H1 (cell line): ENCODE measurements at regions not wholly inside any gene's neighbourhood (a gene's known extent, or its start where the extent isn't known, plus 50 kb on each side); places are given as distances from the start of the nearest gene placed in this dataset.

Source experiments
- CTCF ChIA-PET: fragments of 300-600 bp; sonication (Branson Sonifier 250); formaldehyde crosslinking; loops from one replicate; lab custom pipeline; 2021; ENCODE audit not compliant: partially characterized antibody; lab: Charles Lee
- POLR2A ChIA-PET: fragments of 300-600 bp; sonication (Branson Sonifier 250); formaldehyde crosslinking; loops from one replicate; lab custom pipeline; 2021; ENCODE audit warnings: inconsistent platforms; ENCODE audit not compliant: partially characterized antibody; lab: Charles Lee
- DNase-seq, 2 experiments: peaks; one replicate each; pipeline versions ENCODE4 v3.0.0 to v3.0.0-alpha.2; 2010 to 2022; ENCODE audit warnings: low spot score in 2 of 2, low read depth in 1 of 2, mixed read lengths in 1 of 2
- FAIRE-seq: peaks from 2 replicates; lab custom pipeline; 2011; peaks lifted over from hg19 to GRCh38; lab: Jason Lieb, UNC
- H2AFZ ChIP-seq: 2 replicates; pipeline ENCODE4 v1.8.1; 2012; ENCODE audit warnings: low read length, inconsistent platforms
- H2AK5ac ChIP-seq: 2 replicates; pipeline ENCODE4 v1.6.1; 2013; ENCODE audit warnings: low read depth, low read length
- H2BK120ac ChIP-seq: replicated peaks from 2 replicates; pipeline ENCODE3; 2013; ENCODE audit warnings: low read depth, low read length, inconsistent platforms
- H2BK12ac ChIP-seq: 2 replicates; pipeline ENCODE4 v1.6.1; 2013; ENCODE audit warnings: low read depth, low read length
- H2BK15ac ChIP-seq: 2 replicates; pipeline ENCODE4 v1.6.1; 2013; ENCODE audit warnings: low read length
- H2BK20ac ChIP-seq: 2 replicates; pipeline ENCODE4 v1.6.1; 2013; ENCODE audit warnings: low read length
- H2BK5ac ChIP-seq: 2 replicates; pipeline ENCODE4 v1.6.1; 2013; ENCODE audit warnings: low read depth, low read length
- H3K14ac ChIP-seq: 2 replicates; pipeline ENCODE4 v1.6.1; 2013; ENCODE audit warnings: inconsistent platforms; ENCODE audit not compliant: insufficient read length
- H3K18ac ChIP-seq: 2 replicates; pipeline ENCODE4 v1.6.1; 2013; ENCODE audit warnings: low read length; ENCODE audit errors: extremely low read depth
- H3K23ac ChIP-seq: 2 replicates; pipeline ENCODE4 v1.6.1; 2013; ENCODE audit warnings: inconsistent platforms; ENCODE audit not compliant: insufficient read length
- H3K23me2 ChIP-seq: 2 replicates; pipeline ENCODE4 v1.6.1; 2013; ENCODE audit warnings: low read depth, low read length
- H3K27ac ChIP-seq: 2 replicates; pipeline ENCODE4 v1.6.1; 2011; ENCODE audit warnings: low read depth, low read length, inconsistent platforms
- H3K27me3 ChIP-seq, 4 experiments: replicated peaks in 1 of 4; 1 replicate in 1 of 4; 2 replicates in 3 of 4; pipeline versions ENCODE4 v1.6.1 to v1.8.1; 2011 to 2013; ENCODE audit warnings: low read length in 3 of 4, mild to moderate bottlenecking in 3 of 4, inconsistent platforms in 2 of 4, mixed read lengths in 2 of 4, moderate library complexity in 1 of 4; ENCODE audit not compliant: control insufficient read depth in 3 of 4, insufficient read depth in 3 of 4; ENCODE audit errors: extremely low read depth in 1 of 4
- H3K36me3 ChIP-seq, 4 experiments: 2 replicates each; pipeline versions ENCODE4 v1.6.1 to v1.8.1; 2011 to 2013; ENCODE audit warnings: mild to moderate bottlenecking in 4 of 4, low read length in 3 of 4, moderate library complexity in 2 of 4, control low read depth in 1 of 4, inconsistent platforms in 1 of 4; ENCODE audit not compliant: insufficient read depth in 4 of 4, control insufficient read depth in 2 of 4
- H3K4ac ChIP-seq: replicated peaks from 2 replicates; pipeline ENCODE3; 2013; ENCODE audit warnings: low read length, low read depth, mixed read lengths, inconsistent platforms; ENCODE audit not compliant: insufficient read length
- H3K4me1 ChIP-seq, 4 experiments: replicated peaks in 1 of 4; 1 replicate in 1 of 4; 2 replicates in 3 of 4; pipeline versions ENCODE4 v1.6.1 to v1.8.1; 2011 to 2013; ENCODE audit warnings: low read length in 3 of 4, inconsistent platforms in 2 of 4, mixed read lengths in 1 of 4; ENCODE audit not compliant: insufficient read depth in 4 of 4, control insufficient read depth in 3 of 4
- H3K4me2 ChIP-seq, 2 experiments: 2 replicates each; pipeline versions ENCODE4 v1.6.1 to v1.8.1; 2011 to 2013; ENCODE audit warnings: low read depth in 2 of 2, low read length in 2 of 2, control low read depth in 1 of 2, inconsistent platforms in 1 of 2, mild to moderate bottlenecking in 1 of 2; ENCODE audit not compliant: insufficient read depth in 1 of 2
- H3K4me3 ChIP-seq, 4 experiments: fragments of 200-600, 300-600 bp in 1 of 4; sonication (generic), shearing (Covaris generic), sonication (Bioruptor Twin) in 1 of 4; 2 replicates each; pipeline versions ENCODE4 v1.5.1 to v1.8.1; 2011 to 2016; ENCODE audit warnings: low read length in 4 of 4, low read depth in 3 of 4, control low read depth in 2 of 4, inconsistent platforms in 2 of 4, mild to moderate bottlenecking in 2 of 4, mixed read lengths in 1 of 4, moderate library complexity in 1 of 4; ENCODE audit not compliant: insufficient read depth in 2 of 4; ENCODE audit errors: extremely low read depth in 1 of 4
- H3K56ac ChIP-seq: replicated peaks from 2 replicates; pipeline ENCODE3; 2013; ENCODE audit warnings: low read depth, mild to moderate bottlenecking, mixed read lengths, low read length, inconsistent platforms; ENCODE audit not compliant: insufficient read length
- H3K79me1 ChIP-seq: 2 replicates; pipeline ENCODE4 v1.6.1; 2013; ENCODE audit warnings: low read depth, low read length, control low read depth
- H3K79me2 ChIP-seq, 2 experiments: 2 replicates each; pipeline versions ENCODE4 v1.6.1 to v1.8.1; 2012 to 2013; ENCODE audit warnings: low read length in 2 of 2, mild to moderate bottlenecking in 2 of 2, inconsistent platforms in 1 of 2; ENCODE audit not compliant: insufficient read depth in 2 of 2, control insufficient read depth in 1 of 2
- H3K9ac ChIP-seq, 4 experiments: replicated peaks in 1 of 4; 1 replicate in 1 of 4; 2 replicates in 3 of 4; pipeline versions ENCODE4 v1.6.1 to v1.8.1; 2011 to 2013; ENCODE audit warnings: low read depth in 3 of 4, low read length in 3 of 4, control low read depth in 2 of 4, mild to moderate bottlenecking in 2 of 4, moderate library complexity in 2 of 4, inconsistent platforms in 1 of 4; ENCODE audit errors: extremely low read depth in 1 of 4
- H3K9me3 ChIP-seq, 2 experiments: 2 replicates each; pipeline versions ENCODE4 v1.6.1 to v1.8.1; 2012 to 2013; ENCODE audit warnings: mild to moderate bottlenecking in 2 of 2, moderate library complexity in 2 of 2, control low read depth in 1 of 2, inconsistent platforms in 1 of 2, low read depth in 1 of 2, low read length in 1 of 2, mixed read lengths in 1 of 2; ENCODE audit not compliant: insufficient read depth in 2 of 2
- H4K20me1 ChIP-seq, 2 experiments: replicated peaks in 1 of 2; 2 replicates each; pipeline versions ENCODE3 to v1.8.1; 2011 to 2013; ENCODE audit warnings: inconsistent platforms in 2 of 2, low read length in 2 of 2, mild to moderate bottlenecking in 1 of 2; ENCODE audit not compliant: insufficient read depth in 2 of 2, control insufficient read depth in 1 of 2
- H4K5ac ChIP-seq: 2 replicates; pipeline ENCODE4 v1.6.1; 2013; ENCODE audit warnings: low read length, low read depth, mixed read lengths, inconsistent platforms; ENCODE audit not compliant: insufficient read length
- H4K8ac ChIP-seq: 2 replicates; pipeline ENCODE4 v1.8.0; 2013; ENCODE audit warnings: mild to moderate bottlenecking, moderate library complexity, low read length, inconsistent platforms; ENCODE audit not compliant: insufficient read depth; ENCODE audit errors: extremely low read depth
- H4K91ac ChIP-seq: replicated peaks from 2 replicates; pipeline ENCODE3; 2013; ENCODE audit warnings: low read length, mixed read lengths, inconsistent platforms; ENCODE audit not compliant: insufficient read length
- BCL11A ChIP-seq, 2 experiments: IDR thresholded peaks; one replicate each; pipeline ENCODE4 v1.6.1; 2011; ENCODE audit warnings: low read depth in 2 of 2, low read length in 2 of 2, mild to moderate bottlenecking in 2 of 2
- CTCF ChIP-seq, 3 experiments: IDR thresholded peaks; 1 replicate in 2 of 3; 2 replicates in 1 of 3; pipeline versions ENCODE4 v1.5.1 to v1.6.1; 2011; ENCODE audit warnings: low read length in 3 of 3, mild to moderate bottlenecking in 3 of 3, inconsistent platforms in 2 of 3, low read depth in 1 of 3, moderate library complexity in 1 of 3; ENCODE audit not compliant: insufficient read depth in 1 of 3; ENCODE audit errors: control extremely low read depth in 1 of 3
- EGR1 ChIP-seq: IDR thresholded peaks from 2 replicates; pipeline ENCODE4 v1.6.1; 2011; ENCODE audit warnings: low read depth, low read length, borderline replicate concordance
- JUN ChIP-seq: IDR thresholded peaks from 2 replicates; pipeline ENCODE4 v1.6.1; 2011; ENCODE audit warnings: low read depth, mild to moderate bottlenecking, improper control_type of control experiment, low read length
- KDM1A ChIP-seq: fragments of 200-600, 300-600 bp; sonication (generic); IDR thresholded peaks from 2 replicates; pipeline ENCODE4 v1.7.1; 2016; ENCODE audit warnings: mild to moderate bottlenecking, low read length, borderline replicate concordance
- SIRT6 ChIP-seq: IDR thresholded peaks from one replicate; pipeline ENCODE4 v1.7.1; 2012; ENCODE audit warnings: low read length, inconsistent platforms
- SIX5 ChIP-seq: IDR thresholded peaks from 2 replicates; pipeline ENCODE4 v1.6.1; 2011; ENCODE audit warnings: mild to moderate bottlenecking, low read depth, low read length
- WGBS, 2 experiments: shearing (Covaris generic) in 1 of 2; methylation state at CpG; one replicate each; pipeline versions ENCODE4 v1.1.6 to v1.1.7; 2013 to 2015; ENCODE audit warnings: low lambda C conversion rate in 2 of 2, mixed read lengths in 2 of 2, inconsistent platforms in 1 of 2, low coverage in 1 of 2, missing lambda C conversion rate in 1 of 2; ENCODE audit not compliant: insufficient replicate concordance in 2 of 2, insufficient coverage in 1 of 2, insufficient read length in 1 of 2; ENCODE audit errors: extremely low coverage in 1 of 2, missing lambda C conversion rate in 1 of 2; 5-methylcytosine and 5-hydroxymethylcytosine counted together

- H3K9me3 ChIP-seq: no peaks in the 10 kb centered on the region
- H3K18ac ChIP-seq: no peak overlapping the region
- no peak overlapping the region for H3K14ac ChIP-seq
- TF ChIP-seq SIX5 (no peak), CTCF (IDR thresholded peaks at IDR 0.05; ENCODE audit: control extremely low read depth in 1 of 3, insufficient read depth in 1 of 3, low read depth in 1 of 3, low read length in 3 of 3) (no peak), JUN (no peak), BCL11A (IDR thresholded peaks at IDR 0.05; ENCODE audit: low read depth in 2 of 2, low read length in 2 of 2) (no peak), EGR1 (no peak), KDM1A (no peak), SIRT6 (no peak)
- no peak overlapping the region for H3K27ac ChIP-seq
- H4K8ac ChIP-seq: no peak overlapping the region
- no peak overlapping the region for H3K4me2 ChIP-seq
- no peaks in the 10 kb centered on the region for H3K36me3 ChIP-seq
- CTCF ChIA-PET: interaction anchor here (0.7 to 1.9 kb wide), 14 partner anchors 9 to 534 kb away, joined by 3 to 16 read pairs (median 4); partner anchors contain the start of gene OSR1
- H3K27me3 ChIP-seq: no peaks in the 10 kb centered on the region
- H2BK5ac ChIP-seq: no peak overlapping the region
- no peak overlapping the region for H2AK5ac ChIP-seq
- H4K20me1 ChIP-seq: no peaks in the 10 kb centered on the region
- no peak overlapping the region for H3K4ac ChIP-seq
- FAIRE-seq: no peak
- no peak for DNase-seq
- no peak overlapping the region for H2BK20ac ChIP-seq
- H3K9ac ChIP-seq: no peak overlapping the region
- H3K79me1 ChIP-seq: no peaks in the 10 kb centered on the region
- POLR2A ChIA-PET: no interaction called here
- no peak overlapping the region for H4K5ac ChIP-seq
- 95% methylated on average over 2 of the region's 2 CpGs; no CpG with 5 or more reads in 1 of the 2 experiments for WGBS, 2 experiments
- no peak overlapping the region for H2BK12ac ChIP-seq
- no peak overlapping the region for H3K56ac ChIP-seq
- H2AFZ ChIP-seq: no peak overlapping the region
- no peak overlapping the region for H2BK120ac ChIP-seq
- no peaks in the 10 kb centered on the region for H3K79me2 ChIP-seq
- no peak overlapping the region for H3K4me3 ChIP-seq
- no peak overlapping the region for H3K23ac ChIP-seq
- no peak overlapping the region for H2BK15ac ChIP-seq
- no peaks in the 10 kb centered on the region for H3K23me2 ChIP-seq
- no peak overlapping the region for H4K91ac ChIP-seq
- H3K4me1 ChIP-seq: 0 out of 7 replicates have a peak, but pooled peaks cover 0 to 3% (median 0%) of the 10 kb centered on the region in 4 experiments
Measured at GRCh38 chr2:18824915-18825314, 235.5 kb upstream of the NT5C1B start.
